ENCODE measurements at regions not wholly inside any gene's neighbourhood (a gene's known extent, or its start where the extent isn't known, plus 50 kb on each side); places are given as distances from the start of the nearest gene placed in this dataset.
"Not testable (repeated sequence)": the region's sequence is repeated elsewhere in the genome, so short reads cannot be mapped to it uniquely, and the experiment has no call there.

DNA sequence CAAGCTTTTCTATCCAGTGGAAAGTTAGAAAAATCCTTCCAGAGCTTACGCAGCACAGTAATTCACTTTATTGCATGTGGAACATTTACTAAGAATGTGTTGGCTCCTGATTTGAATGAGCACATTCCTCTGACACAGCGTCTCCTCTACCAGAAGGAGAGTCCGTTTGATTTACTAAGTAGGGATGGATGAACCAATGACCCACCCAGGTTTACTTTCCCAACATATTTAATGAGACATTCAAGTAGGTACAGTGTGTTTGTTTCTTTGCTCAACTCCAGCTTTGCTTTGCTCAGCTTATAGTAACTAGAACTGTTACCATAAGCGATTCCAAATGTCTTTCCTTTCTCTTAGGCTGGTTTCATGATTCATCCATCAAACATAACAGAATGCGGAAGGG, 161.7 kb downstream of the SMARCA1 start:
- peak; percentile 4 for DNase-seq

DNA sequence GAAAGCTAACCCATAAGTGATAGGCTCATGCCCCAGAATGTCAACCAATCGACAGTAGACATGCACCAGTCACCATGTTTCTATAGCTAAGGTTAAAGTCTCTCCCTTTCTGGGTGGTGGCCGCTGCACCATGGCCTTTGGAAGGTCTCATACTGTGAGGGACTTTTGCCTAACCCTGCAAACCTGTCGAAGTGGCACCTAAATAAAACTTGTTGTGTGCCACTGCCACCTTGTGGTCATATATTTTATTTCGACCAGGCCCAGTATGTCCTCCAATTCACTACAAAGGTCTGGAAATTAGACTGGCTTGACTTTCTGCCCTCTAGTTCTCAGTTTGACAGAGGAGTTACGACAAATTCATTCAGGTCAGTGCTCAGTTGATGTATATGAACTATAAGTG, 163.1 kb downstream of the SMARCA1 start:
- DNase-seq = peak; percentile 30

DNA sequence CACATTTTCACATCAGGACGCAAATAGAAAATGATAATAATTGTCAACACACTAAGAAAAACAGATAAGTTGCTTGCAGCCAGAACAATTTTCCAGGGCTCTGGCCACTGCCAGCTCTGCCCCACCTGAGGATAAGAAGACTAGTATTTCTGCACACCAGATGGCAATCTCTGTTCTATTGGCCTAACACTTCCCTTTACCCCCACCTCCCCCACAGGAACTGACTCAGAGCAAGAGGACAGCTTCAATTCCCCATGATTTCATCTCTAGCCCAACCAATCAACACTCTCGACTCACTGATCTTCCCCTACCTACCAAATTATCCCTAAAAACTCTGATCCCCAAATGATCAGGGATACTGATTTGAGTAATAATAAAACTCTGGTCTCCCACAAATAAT, 164.0 kb downstream of the SMARCA1 start:
- peak; percentile 19 for DNase-seq

DNA sequence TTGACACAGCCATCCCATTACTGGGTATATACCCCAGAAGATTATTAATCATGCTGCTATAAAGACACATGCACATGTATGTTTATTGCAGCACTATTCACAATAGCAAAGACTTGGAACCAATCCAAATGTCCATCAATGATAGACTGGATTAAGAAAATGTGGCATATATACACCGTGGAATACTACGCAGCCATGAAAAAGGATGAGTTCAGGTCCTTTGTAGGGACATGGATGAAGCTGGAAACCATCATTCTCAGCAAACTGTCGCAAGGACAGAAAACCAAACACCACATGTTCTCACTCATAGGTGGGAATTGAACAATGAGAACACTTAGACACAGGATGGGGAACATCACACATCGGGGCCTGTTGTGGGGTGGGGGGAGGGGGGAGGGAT, 165.9 kb downstream of the SMARCA1 start:
- DNase-seq = not testable (repeated sequence)

DNA sequence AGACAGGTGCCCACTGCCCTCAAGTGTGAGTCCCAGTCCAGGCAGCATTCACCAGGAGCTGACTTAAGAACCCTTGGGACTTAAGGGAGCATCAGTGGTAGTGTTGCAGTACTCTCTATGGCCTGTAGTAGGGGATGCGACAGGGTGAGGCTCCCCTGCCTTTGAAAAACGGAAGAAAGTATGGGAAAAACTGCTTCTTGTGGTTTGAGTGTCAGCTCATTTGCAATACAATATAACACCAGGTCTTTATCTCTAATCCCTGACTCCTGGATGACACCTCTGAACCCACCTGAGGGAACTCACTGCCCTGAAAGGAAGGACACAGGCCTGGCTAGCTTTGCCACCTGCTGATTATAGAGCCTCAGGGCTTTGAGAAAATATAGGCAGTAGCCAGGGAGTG, 176.0 kb downstream of the SMARCA1 start:
- no peak for DNase-seq

DNA sequence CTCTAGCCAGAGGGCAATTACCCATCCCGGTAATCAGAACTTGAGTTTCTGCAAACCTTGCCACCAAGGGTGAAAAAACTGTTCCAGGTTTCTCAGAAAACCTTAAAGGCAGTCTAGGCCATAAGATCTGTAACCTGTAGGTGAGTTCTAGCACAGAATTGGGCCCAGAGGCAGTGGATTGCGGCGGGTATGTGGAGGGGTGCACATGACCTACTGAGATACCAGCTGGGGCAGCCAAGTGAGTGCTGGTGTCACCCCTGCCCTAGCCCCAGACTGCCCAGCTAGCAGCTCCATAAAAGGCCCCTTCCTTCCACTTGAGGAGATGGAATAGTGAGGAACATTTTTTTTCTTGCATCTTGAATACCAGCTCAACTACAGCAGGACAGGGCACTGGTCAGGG, 176.7 kb downstream of the SMARCA1 start:
- DNase-seq = no peak

DNA sequence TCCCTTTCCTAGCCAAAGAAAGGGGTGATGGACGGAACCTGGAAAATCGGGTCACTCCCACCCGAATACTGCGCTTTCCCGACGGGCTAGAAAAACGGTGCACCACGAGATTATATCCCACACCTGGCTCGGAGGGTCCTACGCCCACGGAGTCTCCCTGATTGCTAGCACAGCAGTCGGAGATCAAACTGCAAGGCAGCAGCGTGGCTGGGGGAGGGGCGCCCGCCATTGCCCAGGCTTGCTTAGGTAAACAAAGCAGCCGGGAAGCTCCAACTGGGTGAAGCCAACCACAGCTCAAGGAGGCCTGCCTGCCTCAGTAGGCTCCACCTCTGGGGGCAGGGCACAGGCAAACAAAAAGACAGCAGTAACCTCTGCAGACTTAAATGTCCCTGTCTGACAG, 186.0 kb downstream of the SMARCA1 start:
- not testable (repeated sequence) for DNase-seq

DNA sequence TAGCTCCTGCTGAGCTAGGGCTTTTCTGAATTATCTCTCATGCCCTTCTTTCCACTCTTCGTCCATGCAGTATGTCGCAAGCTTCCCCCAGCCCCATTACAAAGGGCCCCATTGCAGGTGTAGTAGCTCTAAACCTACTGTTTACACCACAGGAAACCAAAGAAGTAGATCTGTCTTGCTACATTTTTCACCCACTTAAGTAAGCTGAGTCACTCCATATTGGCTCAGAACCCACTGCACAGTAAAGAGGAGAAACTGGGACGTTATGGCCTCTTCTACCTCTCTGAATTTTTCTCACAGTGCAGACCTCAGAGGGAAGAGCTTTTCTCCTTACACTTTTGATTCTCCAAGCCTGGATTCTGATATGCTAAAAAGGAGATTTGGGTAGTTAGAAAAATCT, 200.2 kb downstream of the SMARCA1 start:
- no peak for DNase-seq

DNA sequence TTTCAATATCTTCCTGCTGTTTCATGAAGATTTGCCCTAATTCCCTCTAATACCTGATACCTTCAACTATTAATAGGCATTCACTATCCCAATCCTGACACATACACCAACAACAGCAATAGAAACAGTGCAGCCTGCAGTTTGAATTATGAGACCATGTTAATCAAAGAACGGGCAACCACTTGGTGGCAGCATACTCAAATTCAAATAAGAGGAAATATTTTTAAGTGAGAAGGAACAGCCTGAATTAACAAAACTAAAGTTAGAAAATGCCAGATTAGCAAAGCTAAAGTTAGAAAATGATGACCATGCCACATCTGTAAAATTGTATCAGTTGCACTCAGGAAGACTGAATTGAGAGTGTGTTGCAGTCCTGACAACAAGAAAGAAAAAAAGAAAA, 204.9 kb downstream of the SMARCA1 start:
- DNase-seq = peak; percentile 4

DNA sequence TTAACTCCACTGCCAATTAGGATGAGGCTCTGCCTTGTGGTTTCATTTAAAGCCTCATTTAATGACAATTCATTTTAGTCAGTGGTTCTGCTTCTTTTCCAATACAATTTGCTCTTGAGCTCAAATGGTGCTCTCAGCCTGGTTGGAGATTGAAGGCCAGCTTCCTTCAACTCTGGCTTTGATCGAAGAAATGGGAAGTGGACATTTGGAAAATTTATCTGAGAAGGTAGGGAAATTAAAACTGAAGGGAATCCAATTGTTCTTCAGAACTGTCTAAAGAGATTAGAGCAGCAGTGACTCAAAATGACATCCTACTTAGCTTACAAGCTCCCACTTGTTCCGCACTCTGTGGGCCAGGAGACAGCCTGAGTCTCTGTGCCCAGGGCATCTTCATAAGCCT, 206.8 kb downstream of the SMARCA1 start:
- DNase-seq = no peak

DNA sequence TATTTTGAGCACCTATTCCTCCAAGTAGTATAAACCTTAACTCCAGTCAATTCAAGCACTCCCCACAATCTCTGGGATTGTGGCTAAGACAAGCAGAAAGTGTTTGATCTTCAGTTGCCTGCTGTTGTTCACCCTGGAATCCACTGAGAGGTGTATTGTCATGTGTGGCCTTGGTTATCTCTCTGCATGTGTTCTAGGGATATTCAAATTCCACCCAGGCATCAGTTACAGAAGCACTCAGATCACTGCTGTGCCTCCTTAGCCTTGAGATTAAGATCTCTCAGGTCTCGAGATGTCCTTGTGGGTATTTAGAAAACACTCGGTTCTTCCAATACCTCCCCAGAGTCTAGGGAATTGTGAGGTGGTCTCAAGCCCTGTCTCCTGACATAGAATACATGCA, 213.3 kb downstream of the SMARCA1 start:
- DNase-seq = no peak

DNA sequence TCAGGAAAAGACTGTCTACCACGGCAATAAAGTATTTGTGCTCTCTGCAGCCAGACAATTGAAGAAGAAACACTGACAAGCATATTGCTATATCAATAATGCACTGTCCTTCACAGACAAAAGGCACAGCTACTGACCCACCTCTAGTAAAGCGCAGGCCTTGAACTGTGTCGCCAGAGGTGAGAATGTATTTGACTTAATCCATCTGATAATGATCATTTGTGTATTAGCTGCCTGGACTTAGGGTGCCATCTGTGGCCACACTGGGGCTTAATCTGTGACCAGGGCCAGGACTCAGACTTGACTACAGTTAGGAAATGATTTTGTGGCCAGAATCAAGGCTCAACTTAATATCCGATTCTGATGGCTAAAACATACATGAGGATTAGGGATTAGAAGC, 260.4 kb downstream of the SMARCA1 start:
- DNase-seq = no peak

DNA sequence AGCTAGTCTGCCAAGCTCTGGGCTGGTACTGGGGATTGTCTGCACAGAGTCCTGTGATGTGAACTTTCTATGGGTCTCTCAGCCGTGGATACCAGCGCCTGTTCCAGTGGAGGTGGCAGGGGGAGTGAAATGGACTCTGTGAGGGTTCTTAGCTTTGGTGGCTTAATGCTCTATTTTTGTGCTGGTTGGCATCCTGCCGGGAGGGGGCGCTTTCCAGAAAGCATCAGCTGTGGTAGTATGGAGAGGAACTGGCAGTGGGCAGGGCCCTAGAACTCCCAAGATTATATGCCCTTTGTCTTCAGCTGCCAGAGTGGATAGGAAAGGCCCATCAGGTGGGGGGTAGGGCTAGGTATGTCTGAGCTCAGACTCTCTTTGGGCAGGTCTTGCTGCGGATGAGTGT, 267.8 kb downstream of the SMARCA1 start:
- DNase-seq = not testable (repeated sequence)

DNA sequence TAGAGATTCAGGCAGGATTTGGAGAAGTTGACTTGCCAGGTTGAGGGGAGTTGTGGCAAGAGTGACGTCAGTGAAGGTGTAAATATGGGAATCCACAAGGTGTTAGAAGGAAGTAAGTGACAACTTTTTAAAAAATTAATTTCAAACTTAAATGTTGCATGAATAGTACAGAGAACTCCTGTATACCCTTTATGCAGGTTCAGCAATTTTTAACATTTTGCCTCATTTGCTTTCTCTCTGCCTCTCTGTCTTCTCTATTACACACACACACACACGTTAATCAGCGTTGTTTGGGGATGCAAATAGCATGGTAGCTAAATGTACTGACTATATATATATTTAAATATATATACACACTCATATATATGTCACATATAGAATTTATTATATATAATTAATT, 273.7 kb downstream of the SMARCA1 start:
- DNase-seq = no peak

DNA sequence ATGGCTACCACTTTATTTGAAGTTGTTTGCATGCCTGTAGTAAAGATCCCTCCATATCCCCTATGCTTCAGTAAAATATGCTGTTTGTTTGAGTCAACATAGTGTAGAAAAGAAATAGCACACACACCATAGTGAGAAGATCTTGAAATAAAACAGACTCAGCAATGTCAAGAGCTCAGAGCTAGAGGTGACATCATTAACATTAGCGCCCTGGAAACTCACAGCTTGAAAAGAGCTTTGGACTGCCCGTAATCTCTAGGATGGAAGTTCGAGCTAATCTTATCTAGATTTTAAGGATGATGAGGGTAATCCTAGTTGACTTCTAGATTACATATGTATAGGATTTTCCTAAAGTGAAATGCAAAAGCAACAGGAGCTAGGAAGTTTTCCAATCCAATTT, 275.6 kb downstream of the SMARCA1 start:
- no peak for DNase-seq

DNA sequence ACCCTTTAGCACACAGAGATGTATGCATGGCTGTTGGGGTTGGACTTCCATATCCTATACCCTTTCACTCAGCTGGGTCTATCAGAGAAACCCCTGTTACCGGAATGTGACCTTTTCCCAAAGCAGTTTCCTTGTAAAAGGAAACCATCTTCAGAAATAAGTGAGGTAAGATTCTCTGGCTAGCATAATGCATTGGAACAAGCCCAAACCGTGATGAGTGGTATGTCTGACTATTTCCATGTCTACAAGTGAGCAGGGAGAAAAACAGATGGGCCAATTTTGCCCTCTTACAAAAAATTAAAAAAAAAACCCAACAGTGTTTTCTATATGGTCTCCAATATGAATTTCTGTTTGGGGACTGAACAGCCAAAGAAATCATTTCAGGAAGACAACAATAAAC, 283.9 kb downstream of the SMARCA1 start:
- peak; percentile 91 for DNase-seq

DNA sequence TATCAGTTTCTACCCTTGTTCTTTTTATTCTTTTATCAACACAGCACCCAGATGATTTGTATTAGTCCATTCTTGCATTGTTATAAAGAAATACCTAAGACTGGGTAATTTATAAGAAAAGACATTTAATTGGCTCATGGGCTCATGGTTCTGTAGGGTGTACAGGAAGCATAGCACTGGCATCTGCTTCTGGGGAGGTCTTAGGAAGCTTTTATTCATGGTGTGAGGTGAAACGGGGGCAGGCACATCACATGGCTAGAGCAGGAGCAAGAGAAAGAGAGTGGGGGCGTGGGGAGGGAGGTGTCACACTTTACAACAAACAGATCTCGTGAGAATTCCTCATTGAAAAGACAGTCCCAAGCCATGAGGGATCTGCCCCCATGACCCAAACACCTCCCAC, 285.3 kb downstream of the SMARCA1 start:
- peak; percentile 1 for DNase-seq

DNA sequence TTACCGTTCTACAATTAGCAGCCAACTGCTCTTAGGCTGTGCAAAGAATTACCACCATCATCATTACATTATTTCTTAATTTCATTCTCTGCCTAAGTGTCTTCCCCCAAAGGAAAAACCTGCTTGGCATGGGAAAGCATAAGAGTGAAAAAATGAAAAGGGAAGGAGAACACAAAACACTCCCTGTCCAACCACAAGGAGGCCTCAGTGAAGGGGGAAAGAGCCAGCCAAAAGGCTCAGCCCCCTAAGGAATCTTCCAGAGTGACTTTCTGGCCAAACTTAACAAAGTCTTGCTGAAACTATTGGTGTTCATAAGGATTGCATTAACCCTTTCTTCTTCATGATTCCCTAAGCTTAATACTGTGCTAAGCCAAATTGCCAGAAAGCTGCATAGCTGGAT, 287.4 kb downstream of the SMARCA1 start:
- peak; percentile 23 for DNase-seq

DNA sequence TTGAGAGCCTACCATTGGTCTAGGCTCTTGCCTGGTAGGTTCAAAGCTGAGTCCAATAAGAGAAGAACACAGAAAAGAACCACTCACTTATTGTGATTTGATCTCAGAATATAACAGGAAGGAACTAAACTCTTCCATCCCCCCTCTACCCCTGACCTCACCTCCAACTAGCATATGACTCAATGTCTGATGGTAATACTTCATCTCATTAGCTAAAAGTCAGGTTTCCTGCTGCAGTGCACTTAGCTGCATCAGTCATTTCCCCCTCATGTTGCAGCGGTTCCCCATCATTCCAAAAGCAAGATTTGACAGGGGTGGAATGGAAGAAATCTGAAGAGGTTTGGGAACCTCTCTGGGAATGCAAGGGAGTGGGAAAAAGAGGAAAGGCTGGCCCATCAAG, 289.5 kb downstream of the SMARCA1 start:
- peak; percentile 33 for DNase-seq

DNA sequence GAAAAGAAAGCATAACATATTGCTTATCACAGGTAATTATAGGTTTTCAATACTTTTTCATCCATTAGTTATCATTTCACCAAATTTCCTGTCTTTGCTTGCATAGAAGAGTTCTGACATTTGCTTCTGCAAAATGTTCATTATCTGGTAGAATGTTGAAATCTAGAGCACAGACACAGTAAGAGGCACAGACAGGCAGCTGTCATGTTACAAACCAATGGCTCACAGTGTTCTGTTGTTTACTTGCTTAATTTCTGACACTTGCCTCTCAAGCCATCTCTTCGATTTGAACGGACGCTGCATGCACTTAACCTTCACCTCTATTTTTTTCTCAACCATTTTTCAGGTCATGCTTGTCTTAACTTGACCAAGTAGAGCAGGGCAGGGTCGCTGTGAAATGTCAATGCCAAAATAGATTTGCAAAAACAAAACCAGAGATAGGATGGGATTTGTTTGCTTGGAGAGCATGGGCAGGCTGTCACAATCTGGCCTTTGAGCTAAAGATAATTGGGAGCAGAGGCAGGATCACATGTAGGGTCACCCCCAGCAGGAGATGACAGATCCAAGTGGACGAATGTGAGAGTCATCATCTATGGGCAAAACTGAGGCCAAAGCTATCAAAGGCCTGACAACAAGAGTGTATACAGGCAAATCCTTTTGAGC, 292.3 kb downstream of the SMARCA1 start:
- no peak for DNase-seq

DNA sequence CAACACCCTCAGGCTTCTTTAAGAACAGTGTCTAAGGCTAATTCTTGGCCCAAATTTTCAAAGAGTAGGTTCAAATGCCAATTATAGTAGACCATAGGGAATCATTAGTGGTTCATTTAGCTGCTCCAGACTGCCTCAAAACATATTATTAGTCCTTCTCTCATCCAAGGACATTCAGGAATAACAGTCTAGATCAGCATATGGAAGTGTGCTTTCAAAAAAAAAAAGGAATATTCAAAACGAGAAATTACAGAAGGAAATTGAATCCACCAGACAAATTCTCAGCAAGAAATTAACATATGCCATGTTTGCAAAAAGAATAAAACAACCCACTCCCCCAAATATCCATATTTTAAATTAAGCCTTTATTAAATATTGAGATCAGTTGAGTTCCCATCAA, 293.1 kb downstream of the SMARCA1 start:
- DNase-seq = no peak

DNA sequence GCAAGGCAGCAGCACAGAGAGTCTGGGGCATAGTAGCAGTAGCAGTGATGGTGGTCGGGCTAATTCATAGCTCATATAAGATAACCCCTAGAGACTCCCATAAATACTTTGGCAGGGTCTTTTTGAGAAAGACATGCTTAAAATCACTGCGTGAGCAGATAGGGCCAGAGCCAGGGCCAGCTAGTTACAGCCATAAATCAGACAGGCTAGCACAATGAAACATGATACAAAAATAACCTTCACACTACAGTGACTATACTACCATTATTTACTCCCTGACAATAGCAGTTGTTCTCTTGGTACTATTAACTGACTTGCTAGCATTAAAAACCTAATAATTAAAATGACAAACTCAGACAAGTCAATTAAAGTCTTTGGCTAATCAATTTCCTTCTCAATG, 295.9 kb downstream of the SMARCA1 start:
- DNase-seq = no peak

DNA sequence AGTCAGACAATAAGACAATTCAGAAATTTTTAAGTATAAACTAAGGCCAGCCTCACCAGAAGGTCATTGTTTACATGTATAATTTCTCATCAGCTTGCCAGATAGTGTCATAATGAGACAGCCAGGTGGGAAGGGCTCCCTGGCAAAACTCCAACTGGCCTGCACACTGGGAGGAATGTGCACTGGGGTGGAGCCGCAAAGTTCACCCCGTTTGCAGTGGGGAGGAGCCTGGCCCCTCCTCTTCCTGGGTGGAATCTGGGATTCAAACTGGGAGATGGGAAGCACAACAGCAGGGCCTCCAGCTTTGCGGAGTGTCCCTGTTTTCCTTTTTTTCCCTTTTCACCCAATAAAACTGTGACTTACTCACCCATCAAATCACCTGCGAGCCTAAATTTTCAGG, 329.9 kb downstream of the SMARCA1 start:
- DNase-seq = no peak

DNA sequence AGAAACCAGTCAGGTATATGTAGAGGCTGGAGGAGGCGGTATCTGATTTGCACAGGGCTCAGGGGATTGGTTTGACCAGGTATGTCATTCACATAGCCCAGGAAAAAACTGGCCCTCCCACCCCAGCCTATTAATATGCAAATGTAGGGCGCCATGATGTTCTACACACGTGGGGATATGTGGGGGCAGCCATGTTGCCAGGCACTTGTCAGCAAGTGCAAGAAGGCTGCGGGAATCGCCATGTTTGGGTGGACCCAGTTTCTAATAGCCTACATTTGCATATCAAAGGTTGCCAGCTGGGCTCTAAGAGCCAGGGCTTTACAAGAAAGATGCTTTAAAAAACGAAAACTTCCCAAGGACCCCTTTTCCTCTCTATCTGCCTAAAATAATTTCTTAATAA, 335.1 kb downstream of the SMARCA1 start:
- no peak for DNase-seq

DNA sequence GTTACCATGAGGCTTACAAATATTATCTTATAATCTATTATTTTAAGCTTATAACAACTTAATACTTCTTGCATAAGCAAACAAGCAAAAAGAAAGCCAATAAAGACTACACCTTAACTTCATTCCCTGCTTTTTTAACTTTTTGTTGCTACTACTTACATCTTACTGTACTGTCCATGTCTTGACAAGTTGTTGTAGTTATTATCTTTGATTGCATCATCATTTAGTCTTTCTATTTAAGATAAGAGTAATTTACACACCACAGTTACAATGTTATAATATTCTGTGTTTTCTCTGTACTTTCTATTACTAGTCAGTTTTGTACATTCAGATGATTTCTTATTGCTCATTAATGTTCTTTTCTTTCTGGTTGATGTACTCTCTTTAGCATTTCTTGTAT, 346.6 kb downstream of the SMARCA1 start:
- DNase-seq = no peak
